HG02571 (cell line): ENCODE measurements at regions not wholly inside any gene's neighbourhood (a gene's known extent, or its start where the extent isn't known, plus 50 kb on each side); places are given as distances from the start of the nearest gene placed in this dataset.

Source experiments
- ATAC-seq: cut with Tn5 transposase; IDR thresholded peaks from one replicate; pipeline ENCODE4 v1.9.1; 2021; ENCODE audit warnings: mild to moderate bottlenecking, moderate library complexity; ENCODE audit not compliant: unreplicated experiment

DNA sequence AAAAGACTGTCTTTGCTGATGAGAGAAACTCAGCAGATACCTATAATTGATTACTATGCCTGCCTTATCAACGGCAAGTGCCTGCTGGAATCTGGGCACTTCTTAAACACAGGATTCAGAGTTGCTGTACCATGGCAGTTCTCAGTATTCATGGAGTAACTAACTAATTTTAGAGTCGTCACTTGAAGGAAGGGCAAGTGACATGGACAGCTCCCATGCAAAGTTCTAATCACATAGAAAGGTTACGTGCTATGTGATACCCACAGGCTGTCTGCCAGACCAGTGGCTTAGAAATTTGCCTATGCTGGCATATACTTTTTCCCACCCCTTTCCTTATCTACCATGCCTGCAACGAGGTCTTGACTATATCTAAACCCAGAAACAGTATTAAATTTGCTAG lies 931.1 kb upstream of the TENM3 start:
- no peak for ATAC-seq

DNA sequence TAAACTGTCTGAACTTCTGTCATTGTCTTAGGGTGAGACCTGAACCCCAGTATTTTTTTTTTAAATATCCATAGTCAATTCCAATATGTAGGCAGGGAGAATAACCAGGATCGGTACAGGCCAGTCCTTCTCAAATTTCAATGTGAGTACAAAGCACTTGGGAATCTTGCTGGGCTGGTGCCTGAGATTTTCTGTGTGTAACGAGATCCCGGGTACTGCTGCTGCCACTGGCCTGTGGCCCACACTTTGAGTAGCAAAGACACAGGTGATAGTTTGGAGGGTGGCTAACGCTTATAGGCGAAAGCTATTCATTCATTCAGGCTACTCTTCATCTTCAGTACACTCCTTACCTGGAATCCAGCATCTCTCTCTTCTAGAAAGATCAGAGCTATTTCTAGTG lies 923.6 kb upstream of the TENM3 start:
- ATAC-seq: no peak

DNA sequence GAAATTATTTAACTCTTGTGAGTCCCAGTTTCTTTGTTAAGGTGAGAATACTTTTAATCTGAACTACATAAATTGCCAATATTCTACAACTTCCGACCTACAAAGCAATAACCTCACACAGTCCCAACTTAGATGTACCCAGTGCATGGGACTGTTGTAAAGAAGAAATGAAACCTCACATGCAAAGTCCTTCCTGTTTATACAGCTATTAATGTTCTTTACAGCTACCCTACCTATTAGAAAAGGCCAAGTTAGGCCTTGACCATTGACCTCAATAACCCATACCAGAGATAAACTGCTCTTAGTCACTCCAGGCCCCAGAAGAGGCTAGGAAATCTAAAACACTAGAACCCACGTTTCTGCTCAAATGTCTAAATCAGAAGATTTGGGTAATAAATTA lies 920.1 kb upstream of the TENM3 start:
- ATAC-seq: peak; percentile 89

DNA sequence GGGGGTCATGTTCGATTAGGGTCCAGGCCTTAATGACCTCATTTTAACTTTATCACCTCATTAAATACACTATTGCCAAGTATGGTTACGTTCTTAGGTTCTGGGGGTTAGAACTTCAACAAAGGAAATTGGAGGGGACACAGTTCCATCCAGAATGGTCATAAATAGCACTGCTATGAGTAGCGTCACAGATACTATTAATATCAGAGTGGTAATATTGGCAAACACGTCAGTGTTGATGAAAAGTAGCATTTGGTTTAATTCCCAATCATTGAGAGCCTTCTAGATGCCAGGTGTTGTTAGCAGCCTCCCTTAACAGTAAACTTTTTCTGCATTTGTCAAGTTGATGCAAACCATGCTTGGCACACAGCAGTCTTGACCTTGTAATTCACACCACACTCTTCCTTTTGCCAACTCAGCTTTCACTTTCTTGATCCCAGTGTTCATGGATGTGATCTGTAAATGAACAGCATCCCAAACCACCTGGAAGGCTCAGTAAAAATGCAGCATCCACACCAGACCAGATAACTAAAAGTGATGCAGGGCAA lies 912.5 kb upstream of the TENM3 start:
- no peak for ATAC-seq

DNA sequence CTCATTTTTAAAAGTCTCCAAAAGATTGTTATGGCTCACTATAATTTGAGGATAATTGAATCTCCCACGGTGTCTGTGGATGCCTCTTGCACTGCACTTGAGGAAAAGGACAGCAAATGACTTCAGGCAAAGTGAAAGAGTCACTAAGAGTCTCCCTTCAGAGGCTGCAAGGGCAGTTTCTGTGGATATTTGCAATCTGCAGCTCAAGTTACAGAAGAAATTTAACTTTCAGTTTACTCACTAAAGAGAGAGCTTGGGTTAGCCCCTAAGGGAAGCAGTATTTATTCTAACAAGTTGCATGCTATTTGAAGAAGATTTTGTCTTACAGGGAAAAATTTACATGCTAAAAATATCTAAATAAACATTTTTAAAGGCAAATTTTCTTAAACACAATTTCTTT lies 912.0 kb upstream of the TENM3 start:
- ATAC-seq: no peak

DNA sequence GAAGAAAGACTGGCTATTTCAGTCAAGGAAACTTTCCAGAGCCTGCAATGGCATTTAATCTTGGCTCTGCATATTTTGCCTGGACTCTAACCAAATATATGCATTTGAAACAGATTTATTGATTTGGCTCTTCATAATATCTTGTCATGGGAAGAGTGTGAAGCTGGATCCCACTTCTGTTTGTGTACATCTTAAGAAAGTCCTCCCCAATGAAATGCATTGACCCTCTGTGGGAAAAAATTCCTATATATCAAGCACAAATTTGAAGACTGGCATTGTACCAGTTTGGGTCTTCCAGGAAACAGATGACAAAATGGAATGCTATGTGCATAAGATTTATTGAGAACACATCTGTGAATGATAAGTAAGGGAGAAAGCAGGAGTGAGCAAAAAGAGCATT lies 897.3 kb upstream of the TENM3 start:
- ATAC-seq: no peak

DNA sequence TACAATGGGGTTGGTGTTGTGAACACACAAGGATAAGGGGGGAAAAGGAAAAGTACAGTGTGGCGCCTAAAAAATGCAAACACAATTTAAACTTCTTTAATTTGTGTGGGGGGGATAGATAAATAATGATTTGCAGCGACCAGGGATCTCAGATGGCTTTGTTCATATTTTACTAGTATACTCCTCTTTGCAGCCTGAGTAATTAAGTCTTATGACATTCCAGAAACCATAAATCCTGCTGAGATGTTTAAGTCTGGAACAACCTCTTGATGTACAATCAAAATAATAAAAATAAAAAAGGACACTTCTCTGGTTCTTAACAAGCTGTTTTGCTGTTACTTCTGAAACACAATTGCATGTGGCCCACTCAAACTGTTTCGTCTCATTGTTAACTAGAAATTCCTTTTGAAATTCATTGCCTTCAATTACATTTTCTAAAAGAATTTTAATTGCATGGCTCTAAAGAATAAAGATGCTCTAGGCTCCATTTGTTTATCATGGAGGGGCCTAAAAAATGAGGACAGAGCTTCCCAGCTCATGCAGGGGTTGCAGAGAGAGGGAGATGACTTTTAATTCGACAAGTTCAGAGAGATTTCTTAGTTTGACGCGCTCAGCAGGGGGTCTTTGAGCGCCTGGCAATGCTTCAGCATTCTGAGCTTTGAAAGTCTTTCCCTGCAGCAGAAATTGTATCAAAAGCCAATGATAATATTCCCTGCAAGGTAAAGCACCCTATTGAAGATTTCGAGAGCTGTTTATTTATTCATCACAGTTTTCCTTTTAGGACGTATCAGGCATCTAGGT lies 892.4 kb upstream of the TENM3 start:
- no peak for ATAC-seq

DNA sequence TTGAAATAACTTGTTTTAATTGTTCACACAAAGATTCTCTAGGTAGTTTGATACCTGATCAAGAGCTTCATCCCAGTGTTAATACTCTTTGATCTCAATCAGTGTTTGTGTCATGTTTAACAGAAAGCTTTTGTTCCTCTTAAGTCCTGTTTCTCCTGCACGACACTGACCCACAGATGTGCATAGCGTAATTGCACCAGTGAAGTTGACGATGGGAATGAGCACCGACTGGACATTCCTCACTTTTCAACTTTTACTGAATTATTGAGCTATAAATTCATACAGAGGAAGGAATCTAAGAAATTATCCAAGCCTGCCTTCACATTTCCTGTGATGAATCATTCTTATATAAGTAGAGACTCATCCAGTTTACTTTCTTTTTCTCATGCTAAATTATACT lies 878.7 kb upstream of the TENM3 start:
- no peak for ATAC-seq

DNA sequence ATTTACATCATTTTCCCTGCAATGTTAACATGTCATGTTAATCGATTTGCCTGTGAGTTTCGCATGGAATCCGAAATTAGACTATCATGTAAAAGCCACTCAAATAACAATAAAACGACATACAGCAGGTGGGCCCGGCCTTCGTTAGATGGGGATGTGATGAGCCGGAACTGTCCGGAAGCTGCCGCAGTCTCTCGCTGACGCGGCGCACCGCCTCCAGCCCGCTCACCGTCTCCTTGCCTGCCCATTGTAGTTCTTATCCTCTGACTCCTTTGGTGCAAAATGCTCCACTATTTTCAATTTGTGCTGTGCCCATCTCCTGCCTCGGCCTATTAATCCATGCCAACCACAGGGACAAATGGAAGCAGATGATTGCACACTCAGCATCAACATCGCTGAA lies 877.5 kb upstream of the TENM3 start:
- no peak for ATAC-seq

DNA sequence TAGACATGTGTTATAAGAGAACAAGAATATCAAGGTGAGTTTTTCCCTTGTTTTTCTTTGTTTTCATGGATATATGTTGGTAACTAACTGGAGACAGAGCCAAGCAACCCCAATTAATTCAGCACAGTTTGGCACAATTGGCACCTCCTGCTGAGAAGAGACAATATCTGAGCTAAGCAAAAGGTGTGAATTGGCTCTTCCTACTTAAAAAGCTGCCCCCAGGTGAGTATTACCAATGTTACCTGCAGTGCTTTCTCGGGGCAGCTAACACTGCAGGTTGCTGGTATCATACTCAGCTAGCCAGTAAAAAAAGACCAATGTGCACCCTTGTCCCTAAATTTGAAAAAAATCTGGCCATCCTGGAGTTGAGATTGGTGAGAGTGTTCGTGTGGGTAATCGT lies 871.2 kb upstream of the TENM3 start:
- ATAC-seq: no peak

DNA sequence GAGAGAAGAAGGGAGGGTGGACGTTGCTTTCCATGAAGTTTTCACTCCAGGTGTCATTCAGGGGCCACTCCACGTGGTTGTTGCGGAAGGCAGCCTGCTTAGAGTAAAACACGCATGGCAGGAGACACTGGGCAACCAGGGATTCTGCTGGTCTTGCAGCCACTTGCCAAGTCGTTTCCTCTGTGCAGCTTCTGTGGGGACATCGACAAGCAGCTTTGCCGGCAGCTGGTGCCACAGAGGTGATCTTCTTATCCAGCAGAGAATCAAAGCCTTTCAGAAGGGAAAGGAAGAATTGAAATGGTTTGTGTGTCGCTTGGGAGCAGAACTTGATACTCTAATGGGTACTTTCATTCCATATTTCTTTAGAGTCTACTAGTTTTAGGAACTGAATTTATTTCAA lies 867.1 kb upstream of the TENM3 start:
- ATAC-seq: no peak

DNA sequence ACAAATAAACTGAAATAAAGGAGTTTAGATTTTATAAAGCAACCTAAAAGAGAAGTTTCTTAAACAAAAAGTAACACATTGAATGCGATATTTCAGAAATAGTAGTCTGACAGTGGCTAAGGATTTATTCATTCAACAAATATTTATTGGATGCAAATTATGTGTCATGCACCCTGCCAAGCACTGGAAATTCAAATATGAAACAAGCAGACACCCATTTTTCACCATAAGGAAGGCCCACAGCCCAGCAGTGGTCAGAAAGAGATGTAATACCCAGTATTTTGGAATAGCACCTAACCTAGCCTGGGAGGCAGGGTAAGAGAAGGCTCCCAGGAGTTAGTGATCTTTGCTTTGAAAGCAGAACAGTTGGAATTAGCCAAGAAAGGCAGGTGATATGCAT lies 855.1 kb upstream of the TENM3 start:
- ATAC-seq: no peak

DNA sequence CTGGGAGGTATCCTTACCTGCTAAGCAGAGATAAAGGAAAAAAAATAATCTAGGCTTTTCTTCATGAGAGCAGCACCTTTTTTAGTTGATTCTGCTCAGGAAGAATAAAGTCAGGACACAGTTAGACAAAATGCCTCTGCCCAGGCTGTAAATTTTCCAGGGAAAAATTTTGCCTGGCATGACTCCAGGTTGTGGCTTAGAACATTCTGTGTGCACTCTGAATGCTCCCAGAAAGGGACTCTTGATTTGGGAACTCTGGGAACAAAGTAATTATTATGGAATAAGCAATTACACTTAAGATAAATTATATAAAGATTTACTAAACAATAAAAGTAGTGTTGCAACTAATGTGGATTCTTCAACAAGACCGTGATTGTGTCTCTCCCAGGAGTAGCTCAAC lies 826.2 kb upstream of the TENM3 start:
- ATAC-seq: no peak

DNA sequence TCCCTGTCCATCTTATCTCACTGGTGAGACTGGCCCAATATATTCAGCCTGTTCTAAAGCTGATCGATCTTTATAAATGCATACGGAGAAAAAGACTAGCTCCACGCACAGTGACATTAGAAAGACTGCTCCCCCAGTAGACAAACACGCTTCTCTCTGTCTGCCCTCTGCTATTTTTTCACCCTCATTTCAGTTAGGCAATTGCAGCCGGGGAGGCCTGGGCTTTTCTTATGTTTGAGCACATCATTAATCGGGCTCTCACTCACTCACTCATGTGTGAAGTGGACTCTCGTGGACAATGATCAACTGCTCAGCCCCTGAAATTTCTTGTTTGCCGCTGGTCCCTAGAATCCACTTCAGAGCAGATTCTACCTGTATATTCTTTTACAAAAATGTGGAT lies 824.7 kb upstream of the TENM3 start:
- ATAC-seq: no peak

DNA sequence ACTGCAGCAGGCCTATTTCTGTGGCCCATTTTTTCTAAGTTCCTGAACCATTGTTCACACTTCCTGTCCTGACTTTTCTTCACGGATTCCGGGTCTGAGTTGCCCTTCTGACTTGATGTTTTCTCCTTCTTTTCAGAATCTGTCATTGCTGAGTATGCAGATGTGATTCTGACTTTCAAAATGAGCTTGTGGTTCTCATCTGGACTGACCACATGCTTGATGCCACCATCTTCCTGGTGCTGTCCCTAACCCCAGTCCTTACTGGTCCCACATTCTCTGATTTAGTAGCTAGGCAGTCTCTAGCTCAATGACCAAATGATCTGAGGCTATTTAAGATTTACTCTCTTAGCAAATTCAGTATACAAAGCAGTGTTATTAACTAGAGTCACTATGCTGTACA lies 822.3 kb upstream of the TENM3 start:
- no peak for ATAC-seq

DNA sequence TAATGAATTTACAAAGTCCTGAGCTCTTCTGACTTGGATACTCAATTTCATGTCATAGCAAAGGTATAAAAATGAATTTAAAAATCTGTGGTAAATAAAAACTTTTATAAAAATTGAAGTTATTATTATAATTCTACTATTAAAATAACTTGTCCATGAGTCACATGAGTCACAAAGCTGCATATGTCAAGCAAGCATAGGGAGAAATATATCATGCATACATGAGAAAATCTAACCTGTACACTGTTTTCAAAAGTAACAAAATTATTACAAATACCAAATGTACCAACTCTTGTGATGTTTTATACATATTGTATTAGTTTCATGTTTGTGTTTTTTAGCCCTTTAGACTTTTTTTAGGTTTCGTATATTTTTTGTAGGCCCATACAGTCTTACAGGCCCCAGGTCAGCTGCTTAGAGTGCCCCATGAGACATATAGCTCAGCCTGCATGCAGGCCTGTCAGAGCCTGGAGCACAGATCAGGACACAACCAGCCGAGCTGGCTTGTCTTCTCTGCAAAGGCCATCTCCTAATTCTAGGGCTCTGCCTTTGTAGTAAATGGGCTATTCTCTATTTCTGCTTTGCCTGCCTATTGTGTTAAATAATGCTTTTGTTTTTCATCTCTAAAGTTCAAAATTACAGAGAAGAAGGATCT lies 818.7 kb upstream of the TENM3 start:
- ATAC-seq: no peak

DNA sequence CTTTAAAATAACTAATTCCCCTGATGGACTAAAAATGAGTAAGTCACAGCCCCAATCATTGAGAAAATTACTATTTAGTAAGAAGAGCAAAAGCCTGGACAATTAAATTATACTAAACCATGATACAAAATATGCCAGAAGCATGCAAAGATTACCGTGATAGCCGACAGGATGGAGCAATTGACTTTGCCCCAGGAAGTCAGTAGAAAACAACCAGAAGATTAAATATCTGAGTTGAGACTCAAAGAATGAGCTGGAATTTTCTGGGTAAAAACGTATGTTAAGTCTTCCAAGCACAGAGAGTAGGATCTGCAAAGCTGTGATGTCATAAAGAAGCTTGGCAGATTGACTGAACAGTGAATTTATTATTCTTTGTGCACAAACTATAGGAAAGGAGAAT lies 816.1 kb upstream of the TENM3 start:
- ATAC-seq: no peak

DNA sequence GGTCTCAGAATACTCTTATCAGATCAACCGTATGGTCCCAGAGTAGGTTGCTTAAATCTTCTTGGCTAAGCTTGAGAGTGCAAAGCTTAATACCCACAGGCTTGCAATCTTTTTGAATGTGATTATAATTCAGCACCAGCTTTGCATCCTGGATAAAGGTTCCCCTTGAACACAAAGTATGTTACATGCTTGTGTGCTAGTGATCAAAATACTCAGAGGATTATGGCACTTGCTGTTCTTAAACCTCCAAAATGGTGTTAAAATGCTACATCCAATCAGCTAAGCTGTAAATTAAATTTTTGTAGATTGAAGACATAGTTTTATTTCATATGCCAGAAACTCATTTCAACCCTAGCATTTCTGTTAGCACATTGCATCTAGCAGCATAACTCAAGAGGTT lies 812.2 kb upstream of the TENM3 start:
- no peak for ATAC-seq

DNA sequence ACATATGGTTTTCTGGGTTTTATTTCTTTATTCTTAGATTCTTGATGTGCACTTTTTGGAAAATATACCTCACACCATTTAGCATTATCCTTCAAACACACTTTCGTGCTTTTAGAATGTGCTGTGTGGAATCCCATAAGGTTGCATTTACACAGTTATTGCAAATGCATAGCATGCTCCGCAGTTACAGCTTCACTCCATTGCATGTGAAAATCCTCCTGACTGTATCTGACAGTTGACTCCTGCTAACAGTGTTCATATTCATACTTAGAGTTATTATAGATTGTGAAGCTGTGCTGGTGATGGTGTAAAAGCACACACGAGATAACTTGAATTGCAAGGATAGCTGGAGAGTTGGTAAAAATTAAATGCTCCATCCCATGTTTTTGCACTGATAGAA lies 811.5 kb upstream of the TENM3 start:
- no peak for ATAC-seq

DNA sequence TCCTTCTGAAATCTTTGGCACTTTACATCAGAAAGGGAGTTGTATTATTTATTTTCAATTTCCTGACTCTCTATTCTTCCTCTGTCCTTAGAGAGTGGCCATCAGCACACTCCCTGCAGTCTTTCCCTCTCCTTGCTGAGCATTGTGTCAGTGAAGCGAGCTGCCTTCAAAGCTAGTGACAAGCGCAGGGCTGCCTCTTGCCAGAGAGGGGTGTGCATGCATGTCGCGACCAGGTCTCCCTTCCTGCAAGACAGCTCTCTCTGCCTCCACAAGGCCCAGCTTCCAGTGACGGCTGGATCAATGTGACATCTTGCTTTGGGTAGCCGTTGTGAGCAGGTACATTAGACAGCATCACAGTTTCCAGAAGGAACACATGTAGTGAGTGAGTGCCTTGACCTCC lies 810.9 kb upstream of the TENM3 start:
- no peak for ATAC-seq

DNA sequence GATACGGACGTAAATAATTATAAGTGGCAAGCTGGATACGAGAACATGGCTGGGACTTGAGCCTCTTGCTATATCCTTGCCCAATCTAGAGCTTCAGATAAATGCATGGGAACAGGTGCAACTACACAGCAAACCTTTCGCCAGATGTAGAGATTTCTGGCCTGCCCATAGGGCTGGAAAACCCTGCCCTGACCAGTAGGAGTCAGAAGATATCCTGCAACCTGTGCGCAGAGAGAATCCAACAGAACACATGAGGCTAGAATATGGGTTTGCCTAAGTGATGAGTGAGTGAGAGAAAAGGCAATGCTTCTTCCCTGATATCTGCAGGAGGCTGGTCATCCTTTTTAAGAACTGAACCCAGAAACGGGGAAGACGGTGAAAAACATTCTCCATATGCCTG lies 805.3 kb upstream of the TENM3 start:
- ATAC-seq: no peak

DNA sequence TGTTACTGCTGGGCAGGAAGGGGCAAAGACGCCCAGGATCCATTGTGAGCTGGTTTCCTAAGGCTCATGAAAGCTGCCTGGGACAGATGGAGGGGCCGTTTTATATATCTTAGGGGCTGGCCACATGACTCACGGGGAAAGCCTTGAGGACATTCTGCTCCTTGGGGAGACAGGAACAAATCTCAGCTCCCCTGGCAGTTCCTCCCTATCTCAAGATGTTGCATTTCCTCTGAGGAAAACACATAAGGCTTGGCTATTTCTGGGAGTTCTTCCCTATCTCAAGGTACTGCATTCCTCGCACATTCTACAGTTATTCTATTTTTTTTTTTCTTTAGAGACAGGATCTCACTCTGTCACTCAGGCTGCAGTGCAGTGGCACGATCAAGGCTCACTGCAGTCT lies 804.6 kb upstream of the TENM3 start:
- ATAC-seq: no peak

DNA sequence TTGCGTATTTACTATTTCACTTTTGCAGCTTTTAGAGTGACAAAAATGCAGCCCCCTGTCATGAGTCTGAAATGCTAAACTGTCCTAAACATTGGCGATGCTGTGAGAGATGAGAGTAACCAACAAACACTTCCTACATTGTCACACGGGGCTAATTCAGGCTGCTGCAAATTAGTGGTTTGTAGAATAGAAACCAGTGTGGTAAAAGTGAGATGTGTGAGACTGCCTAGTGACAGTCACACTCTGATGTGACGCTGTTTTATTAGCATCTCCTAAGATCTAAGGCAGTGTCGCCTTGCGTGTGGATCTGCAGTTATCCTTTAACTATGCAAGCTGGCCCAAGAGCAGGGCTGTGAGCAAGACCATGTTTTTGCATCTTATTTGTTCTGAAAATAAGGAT lies 800.2 kb upstream of the TENM3 start:
- no peak for ATAC-seq
